Muscle layer of duodenum (tissue), 2 donors: ENCODE measurements at regions not wholly inside any gene's neighbourhood (a gene's known extent, or its start where the extent isn't known, plus 50 kb on each side); places are given as distances from the start of the nearest gene placed in this dataset.

Source experiments
- H3K27ac ChIP-seq: one replicate; pipeline ENCODE4 v1.7.0; 2013; ENCODE audit warnings: mild to moderate bottlenecking, low read length
- H3K27me3 ChIP-seq: one replicate; pipeline ENCODE4 v1.7.0; 2013; ENCODE audit warnings: low read depth, mild to moderate bottlenecking, control low read depth, low read length
- H3K36me3 ChIP-seq, 2 donors: one replicate each; pipeline ENCODE4 v1.7.0; 2013; ENCODE audit warnings: low read length in 2 of 2, control low read depth in 1 of 2, mild to moderate bottlenecking in 1 of 2; ENCODE audit not compliant: insufficient read depth in 2 of 2, control insufficient read depth in 1 of 2
- H3K4me1 ChIP-seq, 2 donors: one replicate each; pipeline ENCODE4 v1.7.0; 2013; ENCODE audit warnings: low read length in 2 of 2, mild to moderate bottlenecking in 2 of 2, control low read depth in 1 of 2, moderate library complexity in 1 of 2; ENCODE audit not compliant: insufficient read depth in 2 of 2, control insufficient read depth in 1 of 2
- H3K4me3 ChIP-seq, 2 donors: one replicate each; pipeline ENCODE4 v1.7.0; 2013; ENCODE audit warnings: low read length in 2 of 2, low read depth in 1 of 2, mild to moderate bottlenecking in 1 of 2
- H3K9me3 ChIP-seq, 2 donors: one replicate each; pipeline ENCODE4 v1.7.0; 2013; ENCODE audit warnings: low read length in 2 of 2, control low read depth in 1 of 2, mild to moderate bottlenecking in 1 of 2; ENCODE audit not compliant: control insufficient read depth in 1 of 2
- donor health status: healthy.

GRCh38 chr2:192381082-192381481, 186.3 kb upstream of the TMEFF2 start:
- no peaks in the 10 kb centered on the region for H3K27me3 ChIP-seq
- no peaks in the 10 kb centered on the region for H3K9me3 ChIP-seq
- H3K4me3 ChIP-seq: no peak overlapping the region
- no peak overlapping the region for H3K27ac ChIP-seq
- H3K36me3 ChIP-seq: no peaks in the 10 kb centered on the region
- H3K4me1 ChIP-seq: no peaks in the 10 kb centered on the region

GRCh38 chr2:192379736-192380135, 185.0 kb upstream of the TMEFF2 start:
- no peaks in the 10 kb centered on the region for H3K9me3 ChIP-seq
- H3K4me1 ChIP-seq: no peaks in the 10 kb centered on the region
- H3K36me3 ChIP-seq: no peaks in the 10 kb centered on the region
- H3K27me3 ChIP-seq: no peaks in the 10 kb centered on the region
- no peak overlapping the region for H3K27ac ChIP-seq
- no peak overlapping the region for H3K4me3 ChIP-seq

- Histone ChIP-seq H3K27me3 (no peaks in the 10 kb centered on the region), H3K9me3 (no peaks in the 10 kb centered on the region), H3K4me1 (no peaks in the 10 kb centered on the region), H3K4me3 (no peak overlapping the region), H3K36me3 (no peaks in the 10 kb centered on the region), H3K27ac (no peak overlapping the region)
Observed at GRCh38 chr2:192377173-192377572, 182.4 kb upstream of the TMEFF2 start.

GRCh38 chr2:192373754-192374153, 179.0 kb upstream of the TMEFF2 start:
- Histone ChIP-seq H3K27me3 (no peaks in the 10 kb centered on the region), H3K9me3 (no peaks in the 10 kb centered on the region), H3K4me1 (no peaks in the 10 kb centered on the region), H3K4me3 (no peak overlapping the region), H3K27ac (no peak overlapping the region), H3K36me3 (no peaks in the 10 kb centered on the region)

GRCh38 chr2:192373221-192373620, 178.5 kb upstream of the TMEFF2 start:
- no peaks in the 10 kb centered on the region for H3K27me3 ChIP-seq
- H3K9me3 ChIP-seq: no peaks in the 10 kb centered on the region
- no peaks in the 10 kb centered on the region for H3K36me3 ChIP-seq
- no peaks in the 10 kb centered on the region for H3K4me1 ChIP-seq
- H3K4me3 ChIP-seq: no peak overlapping the region
- H3K27ac ChIP-seq: no peak overlapping the region

GRCh38 chr2:192369969-192370368, 175.2 kb upstream of the TMEFF2 start:
- H3K36me3 ChIP-seq: no peaks in the 10 kb centered on the region
- H3K27me3 ChIP-seq: no peaks in the 10 kb centered on the region
- H3K4me3 ChIP-seq: no peak overlapping the region
- H3K9me3 ChIP-seq: no peaks in the 10 kb centered on the region
- H3K27ac ChIP-seq: no peak overlapping the region
- no peaks in the 10 kb centered on the region for H3K4me1 ChIP-seq

- H3K36me3 ChIP-seq: no peaks in the 10 kb centered on the region
- H3K4me3 ChIP-seq: no peak overlapping the region
- no peak overlapping the region for H3K27ac ChIP-seq
- no peaks in the 10 kb centered on the region for H3K4me1 ChIP-seq
- H3K9me3 ChIP-seq: peaks cover 0 to 3% of the 10 kb centered on the region in 2 donors
- H3K27me3 ChIP-seq: no peaks in the 10 kb centered on the region
Observed at GRCh38 chr2:192357217-192357616, 162.5 kb upstream of the TMEFF2 start.

GRCh38 chr2:192354512-192355244, 159.9 kb upstream of the TMEFF2 start:
- H3K4me1 ChIP-seq: no peaks in the 10 kb centered on the region
- H3K4me3 ChIP-seq: no peak overlapping the region
- no peaks in the 10 kb centered on the region for H3K27me3 ChIP-seq
- H3K9me3 ChIP-seq: no peaks in the 10 kb centered on the region
- no peaks in the 10 kb centered on the region for H3K36me3 ChIP-seq
- H3K27ac ChIP-seq: no peak overlapping the region

- no peaks in the 10 kb centered on the region for H3K9me3 ChIP-seq
- no peaks in the 10 kb centered on the region for H3K27me3 ChIP-seq
- H3K27ac ChIP-seq: no peak overlapping the region
- no peaks in the 10 kb centered on the region for H3K36me3 ChIP-seq
- no peaks in the 10 kb centered on the region for H3K4me1 ChIP-seq
- no peak overlapping the region for H3K4me3 ChIP-seq
Observed at GRCh38 chr2:192347542-192347941, 152.8 kb upstream of the TMEFF2 start.

- Histone ChIP-seq H3K27me3 (no peaks in the 10 kb centered on the region), H3K4me1 (no peaks in the 10 kb centered on the region), H3K36me3 (no peaks in the 10 kb centered on the region), H3K4me3 (no peak overlapping the region), H3K27ac (no peak overlapping the region), H3K9me3 (no peaks in the 10 kb centered on the region)
Observed at GRCh38 chr2:192345287-192345686, 150.6 kb upstream of the TMEFF2 start.

GRCh38 chr2:192333642-192334041, 138.9 kb upstream of the TMEFF2 start:
- no peaks in the 10 kb centered on the region for H3K4me1 ChIP-seq
- no peaks in the 10 kb centered on the region for H3K27me3 ChIP-seq
- no peak overlapping the region for H3K27ac ChIP-seq
- H3K9me3 ChIP-seq: no peaks in the 10 kb centered on the region
- no peak overlapping the region for H3K4me3 ChIP-seq
- no peaks in the 10 kb centered on the region for H3K36me3 ChIP-seq

GRCh38 chr2:192328297-192328696, 133.6 kb upstream of the TMEFF2 start:
- Histone ChIP-seq H3K27me3 (no peaks in the 10 kb centered on the region), H3K4me1 (no peaks in the 10 kb centered on the region), H3K36me3 (no peaks in the 10 kb centered on the region), H3K4me3 (no peak overlapping the region), H3K9me3 (no peaks in the 10 kb centered on the region), H3K27ac (no peak overlapping the region)
